Effector CD8-positive, alpha-beta T cell (primary cell): ENCODE measurements at regions not wholly inside any gene's neighbourhood (a gene's known extent, or its start where the extent isn't known, plus 50 kb on each side); places are given as distances from the start of the nearest gene placed in this dataset.

Experiments
- DNase-seq: peaks from one replicate; lab custom pipeline; 2025; lab: John Stamatoyannopoulos, UW

- no peak for DNase-seq
Measured at GRCh38 chr15:96415513-96416217, 85.2 kb downstream of the NR2F2 start.

GRCh38 chr15:96416218-96416933 is 85.9 kb downstream of the NR2F2 start:
- no peak for DNase-seq

- no peak for DNase-seq
Measured at GRCh38 chr15:96416934-96417759, 86.6 kb downstream of the NR2F2 start.

GRCh38 chr15:96417760-96418130 is 87.2 kb downstream of the NR2F2 start:
- DNase-seq = no peak

GRCh38 chr15:96418146-96418545 is 87.6 kb downstream of the NR2F2 start:
- no peak for DNase-seq

- no peak for DNase-seq
Measured at GRCh38 chr15:96421178-96421601, 90.7 kb downstream of the NR2F2 start.

- no peak for DNase-seq
Measured at GRCh38 chr15:96422125-96422524, 91.6 kb downstream of the NR2F2 start.

- DNase-seq = no peak
Measured at GRCh38 chr15:96424674-96425073, 94.2 kb downstream of the NR2F2 start.

- no peak for DNase-seq
Measured at GRCh38 chr15:96428742-96429141, 98.2 kb downstream of the NR2F2 start.

GRCh38 chr15:96431786-96432185 is 101.3 kb downstream of the NR2F2 start:
- DNase-seq = no peak

GRCh38 chr15:96435022-96435421 is 104.5 kb downstream of the NR2F2 start:
- DNase-seq = no peak

GRCh38 chr15:96435841-96436240 is 105.3 kb downstream of the NR2F2 start:
- no peak for DNase-seq

GRCh38 chr15:96440978-96441377 is 110.5 kb downstream of the NR2F2 start:
- no peak for DNase-seq

- no peak for DNase-seq
Measured at GRCh38 chr15:96442076-96442475, 111.6 kb downstream of the NR2F2 start.

GRCh38 chr15:96444865-96445264 is 114.4 kb downstream of the NR2F2 start:
- DNase-seq = no peak

GRCh38 chr15:96448923-96449322 is 118.4 kb downstream of the NR2F2 start:
- DNase-seq = no peak

GRCh38 chr15:96457841-96458240 is 127.3 kb downstream of the NR2F2 start:
- no peak for DNase-seq

- DNase-seq = no peak
Measured at GRCh38 chr15:96460106-96460505, 129.6 kb downstream of the NR2F2 start.

GRCh38 chr15:96462768-96463750 is 132.6 kb downstream of the NR2F2 start:
- DNase-seq = no peak

- no peak for DNase-seq
Measured at GRCh38 chr15:96466389-96466947, 136.0 kb downstream of the NR2F2 start.

- no peak for DNase-seq
Measured at GRCh38 chr15:96468036-96468435, 137.5 kb downstream of the NR2F2 start.
